ENCODE measurements at regions not wholly inside any gene's neighbourhood (a gene's known extent, or its start where the extent isn't known, plus 50 kb on each side); places are given as distances from the start of the nearest gene placed in this dataset.

- no peak overlapping the region for H4K8ac ChIP-seq (ENCODE audit: low read depth in 2 of 2, low read length in 2 of 2)
- H4K5ac ChIP-seq (ENCODE audit: low read depth, low read length) = no peak overlapping the region
- no TSS peak for BruUV-seq (replicated peaks)
- H3K36me3 ChIP-seq (ENCODE audit: control insufficient read depth, insufficient read depth, low read length) = no peaks in the 10 kb centered on the region
- no peak overlapping the region for H2AK5ac ChIP-seq (ENCODE audit: low read depth, low read length)
- H2BK20ac ChIP-seq (ENCODE audit: low read depth, low read length) = no peak overlapping the region
- no peak overlapping the region for H4K91ac ChIP-seq (ENCODE audit: insufficient read depth, low read depth, low read length)
- ChIA-PET CTCF (interaction anchor here (1.4 kb wide), 1 partner anchor 27 kb away, joined by 3 read pairs; no protein-coding TSS in a partner anchor), POLR2A (ENCODE audit: unreplicated experiment) (no interaction called here)
- H3K56ac ChIP-seq (ENCODE audit: extremely low read depth, insufficient read depth, low read length) = no peak overlapping the region
- H3K4ac ChIP-seq (ENCODE audit: low read depth, low read length) = no peak overlapping the region
- dilution Hi-C loops (cut with HindIII; ENCODE audit: low sequenced_read_pairs, unreplicated experiment) (no loop called here), in situ Hi-C loops (cut with MboI; ENCODE audit: low sequenced_read_pairs) (no loop called here), intact Hi-C loops (cut with micrococcal nuclease) (no loop called here)
- H2AK9ac ChIP-seq (replicated peaks; ENCODE audit: low read depth, low read length, poor library complexity) = no peak overlapping the region
- no peak overlapping the region for H2BK15ac ChIP-seq (ENCODE audit: low read depth, low read length)
- ATAC-seq (ENCODE audit: low read depth) = no peak
- no peak for TF ChIP-seq CEBPB (IDR thresholded peaks at IDR 0.05; ENCODE audit: low read depth, low read length)
- no peak for TF ChIP-seq FOS (IDR thresholded peaks at IDR 0.05; ENCODE audit: low read depth, low read length)
- TF ChIP-seq POLR2A (IDR thresholded peaks at IDR 0.05; ENCODE audit: low read depth, low read length) = no peak
- no peak for TF ChIP-seq RFX5 (IDR thresholded peaks at IDR 0.05; ENCODE audit: low read depth, low read length)
- TF ChIP-seq BHLHE40 (IDR thresholded peaks at IDR 0.05; ENCODE audit: low read depth, low read length) = no peak
- TF ChIP-seq MAZ (IDR thresholded peaks at IDR 0.05; ENCODE audit: borderline replicate concordance, low read depth, low read length) = no peak
- no CpG with 5 or more reads among the region's 3 CpGs for WGBS, 2 experiments (ENCODE audit: extremely low coverage in 2 of 2, insufficient read length in 1 of 2)
- H3K18ac ChIP-seq (ENCODE audit: low read depth, low read length) = no peak overlapping the region
- H2AFZ ChIP-seq (replicated peaks; ENCODE audit: low read length, poor library complexity) = no peak overlapping the region
- H3K9ac ChIP-seq (ENCODE audit: low read depth, low read length) = no peak overlapping the region
- H3K23ac ChIP-seq (ENCODE audit: low read depth, low read length) = no peak overlapping the region
- no peak overlapping the region for H3K27ac ChIP-seq (ENCODE audit: insufficient read depth, low read length)
- no peaks in the 10 kb centered on the region for H3K4me1 ChIP-seq (ENCODE audit: control insufficient read depth, insufficient read depth, low read length)
- no peak overlapping the region for H3K4me2 ChIP-seq (ENCODE audit: low read depth, low read length)
- no peak overlapping the region for H3K14ac ChIP-seq (replicated peaks; ENCODE audit: low read depth, low read length)
- H3K79me1 ChIP-seq (ENCODE audit: low read depth in 1 of 2, low read length in 2 of 2) = no peaks in the 10 kb centered on the region
- no peak overlapping the region for H2BK120ac ChIP-seq (ENCODE audit: low read depth, low read length)
- H3K9me1 ChIP-seq (ENCODE audit: insufficient read depth, low read length) = no peaks in the 10 kb centered on the region; the same call in 1 of the 2 replicates
- no peaks in the 10 kb centered on the region; the same call in 1 of the 2 replicates for H4K20me1 ChIP-seq (ENCODE audit: insufficient read depth, low read length)
- H3K4me3 ChIP-seq (ENCODE audit: insufficient read depth, low read depth, low read length) = no peak overlapping the region
- H3K27me3 ChIP-seq (ENCODE audit: control insufficient read depth, insufficient read depth, low read length) = peaks cover 59% of the 10 kb centered on the region
- H3K9me3 ChIP-seq (ENCODE audit: control insufficient read depth, insufficient read depth, low read length) = 0 out of 2 replicates have a peak, but pooled peaks cover 2% of the 10 kb centered on the region
- DNase-seq = no peak
- no peak overlapping the region for H2BK5ac ChIP-seq (ENCODE audit: low read depth, low read length, poor library complexity, severe bottlenecking)
Observed at GRCh38 chr20:25142435-25142834, 53.1 kb upstream of the ENTPD6 start.
